ENCODE measurements at regions not wholly inside any gene's neighbourhood (a gene's known extent, or its start where the extent isn't known, plus 50 kb on each side); places are given as distances from the start of the nearest gene placed in this dataset.

DNA sequence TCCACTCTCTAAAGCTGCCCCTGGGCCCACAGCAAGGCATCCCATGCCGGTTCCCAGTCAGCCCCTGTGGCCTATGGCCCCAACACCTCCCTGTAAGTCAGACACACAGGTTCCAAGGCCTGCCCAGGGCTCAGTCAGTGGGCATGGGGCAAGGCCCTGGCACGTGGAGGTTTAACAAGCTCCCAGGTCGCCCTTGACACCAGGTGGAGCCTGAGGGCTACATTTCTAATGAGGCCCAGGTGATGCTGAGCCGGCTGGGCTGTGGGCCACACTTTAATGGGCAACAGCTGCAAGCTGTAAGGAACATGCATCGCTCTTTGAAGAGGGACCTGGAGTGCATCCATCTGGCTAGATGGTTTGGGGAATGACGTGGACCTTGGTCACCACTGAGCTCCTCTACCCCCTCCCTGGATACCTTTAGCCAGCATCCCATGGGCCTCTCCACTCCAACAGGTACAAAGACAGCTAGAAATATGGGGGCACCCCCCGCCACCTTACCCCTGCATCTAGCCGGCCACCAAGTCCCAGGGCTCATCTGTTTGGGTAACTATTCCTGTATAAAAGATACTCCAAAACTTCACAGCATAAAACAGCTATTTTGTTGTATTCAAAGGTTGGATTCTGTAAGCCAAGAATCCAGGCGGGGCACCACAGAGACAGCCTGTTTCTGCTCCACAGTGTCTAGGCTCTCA is 122.5 kb downstream of the OAT start:
- DNase-seq, result peak in 1 of 2 donors; percentile 17
- FAIRE-seq, result no peak
- Histone ChIP-seq H3K36me3 (ENCODE audit: control insufficient read depth in 3 of 3, insufficient read depth in 2 of 3, low read depth in 1 of 3, low read length in 3 of 3) (no peaks in the 10 kb centered on the region), H3K4me3 (ENCODE audit: low read depth in 1 of 3, low read length in 3 of 3) (no peak overlapping the region), H3K4me1 (ENCODE audit: control insufficient read depth in 3 of 3, insufficient read depth in 2 of 3, low read depth in 1 of 3, low read length in 2 of 3) (no peaks in the 10 kb centered on the region), H3K27me3 (ENCODE audit: control insufficient read depth in 3 of 3, insufficient read depth in 3 of 3, low read length in 3 of 3) (no peaks in the 10 kb centered on the region), H3K27ac (ENCODE audit: low read depth in 1 of 3, low read length in 2 of 3) (no peak overlapping the region), H3K9me3 (ENCODE audit: control insufficient read depth in 2 of 2, insufficient read depth in 1 of 2, low read depth in 1 of 2, low read length in 1 of 2) (peaks cover 0 to 14% of the 10 kb centered on the region in 2 donors)
- WGBS, 3 donors, result 46 to 69% (median 49%) methylated on average over 8 to 9 of the region's 9 CpGs

DNA sequence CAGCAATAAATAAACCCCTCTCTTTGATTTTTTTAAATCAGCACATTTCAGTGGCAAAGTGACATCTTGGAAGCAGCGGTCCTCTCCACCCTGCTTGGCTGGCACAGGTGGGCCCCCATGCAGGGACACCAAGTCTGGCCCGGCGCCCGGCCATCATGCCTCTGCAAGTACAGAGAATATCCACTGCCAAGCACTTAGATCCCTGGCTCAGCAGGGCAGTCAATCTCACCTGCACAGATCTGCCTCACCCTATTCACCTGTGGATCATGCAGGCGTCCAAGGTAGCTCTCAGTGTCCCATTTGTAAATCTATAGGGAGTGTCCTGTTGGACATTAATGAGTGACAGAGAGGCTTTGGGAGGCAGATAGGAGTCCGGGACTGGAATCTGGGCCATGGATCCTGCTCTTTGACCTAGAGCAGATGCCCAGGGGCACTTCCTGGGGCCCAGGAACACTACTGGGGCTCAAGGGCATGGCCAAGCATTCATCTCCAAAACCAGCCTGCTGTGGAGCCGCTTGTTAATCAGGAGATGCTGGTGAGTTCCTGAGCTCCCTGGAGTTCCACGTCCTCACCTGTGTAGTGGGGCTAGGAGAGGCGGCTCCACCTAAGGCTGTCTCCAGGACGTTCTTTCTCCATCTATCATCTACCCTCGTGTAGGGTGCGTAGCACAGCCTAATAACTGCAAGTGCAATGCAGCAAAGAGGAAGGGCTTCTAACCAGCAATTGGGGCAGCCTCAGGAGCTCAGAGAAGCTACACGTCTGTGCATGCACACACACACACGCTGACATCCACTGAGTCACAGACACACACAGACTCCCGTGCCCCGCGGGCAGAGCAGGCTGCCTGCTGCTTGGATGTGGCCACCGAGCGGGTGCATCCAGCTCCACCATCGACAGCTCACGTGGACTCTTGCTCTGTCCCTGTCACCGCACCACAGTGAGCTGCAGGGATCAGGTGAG is 123.6 kb downstream of the OAT start:
- WGBS, 3 donors, result 82 to 85% (median 82%) methylated on average over 22 of the region's 22 CpGs
- no peak for FAIRE-seq
- H3K27ac ChIP-seq (ENCODE audit: low read depth in 1 of 3, low read length in 2 of 3), result no peak overlapping the region
- no peaks in the 10 kb centered on the region for H3K27me3 ChIP-seq (ENCODE audit: control insufficient read depth in 3 of 3, insufficient read depth in 3 of 3, low read length in 3 of 3)
- peaks cover 0 to 5% of the 10 kb centered on the region in 2 donors for H3K9me3 ChIP-seq (ENCODE audit: control insufficient read depth in 2 of 2, insufficient read depth in 1 of 2, low read depth in 1 of 2, low read length in 1 of 2)
- no peaks in the 10 kb centered on the region for H3K4me1 ChIP-seq (ENCODE audit: control insufficient read depth in 3 of 3, insufficient read depth in 2 of 3, low read depth in 1 of 3, low read length in 2 of 3)
- no peak for DNase-seq
- no peak overlapping the region for H3K4me3 ChIP-seq (ENCODE audit: low read depth in 1 of 3, low read length in 3 of 3)
- H3K36me3 ChIP-seq (ENCODE audit: control insufficient read depth in 3 of 3, insufficient read depth in 2 of 3, low read depth in 1 of 3, low read length in 3 of 3), result no peaks in the 10 kb centered on the region

DNA sequence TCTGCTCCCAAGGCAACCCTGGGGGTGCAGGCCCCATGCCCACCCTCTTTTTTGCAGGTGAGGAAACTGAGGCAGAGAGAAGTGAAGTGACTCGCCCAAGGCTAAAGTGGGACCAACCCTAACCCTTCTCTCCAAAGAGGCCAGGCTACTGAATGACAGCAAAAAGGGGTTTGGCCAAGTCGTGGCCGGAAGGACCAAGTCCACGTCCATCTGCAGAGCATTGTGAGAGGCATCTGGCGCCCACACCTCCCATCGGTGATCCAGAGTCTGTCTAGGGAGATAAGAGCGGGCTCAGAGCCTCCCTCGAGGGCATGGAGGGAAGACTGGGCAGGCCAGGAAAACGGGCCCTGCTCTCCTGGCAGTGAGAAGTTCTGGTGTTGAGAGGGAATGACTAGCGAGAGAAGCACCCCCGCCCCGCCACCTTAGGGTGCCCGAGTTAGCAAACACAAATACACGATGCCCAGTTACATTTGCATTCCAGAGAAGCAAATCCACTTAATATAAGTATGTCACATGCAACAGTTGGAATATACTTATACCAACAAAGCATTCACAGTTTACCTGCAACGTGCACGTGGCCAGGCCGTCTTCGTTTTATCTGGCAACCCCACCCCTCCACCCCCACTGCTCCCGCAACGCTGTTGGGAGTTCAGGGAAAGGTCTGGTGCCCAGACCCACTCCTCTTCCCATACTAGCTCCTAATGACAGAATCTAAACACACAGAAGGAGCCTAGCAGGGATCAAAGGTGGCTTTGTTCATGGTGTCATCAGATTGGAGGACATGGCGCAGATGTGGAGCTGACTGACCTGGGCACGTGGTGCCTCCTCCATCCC is 124.9 kb downstream of the OAT start:
- Histone ChIP-seq H3K27me3 (ENCODE audit: control insufficient read depth in 3 of 3, insufficient read depth in 3 of 3, low read length in 3 of 3) (no peaks in the 10 kb centered on the region), H3K4me3 (ENCODE audit: low read depth in 1 of 3, low read length in 3 of 3) (no peak overlapping the region), H3K36me3 (ENCODE audit: control insufficient read depth in 3 of 3, insufficient read depth in 2 of 3, low read depth in 1 of 3, low read length in 3 of 3) (no peaks in the 10 kb centered on the region), H3K4me1 (ENCODE audit: control insufficient read depth in 3 of 3, insufficient read depth in 2 of 3, low read depth in 1 of 3, low read length in 2 of 3) (no peaks in the 10 kb centered on the region), H3K9me3 (ENCODE audit: control insufficient read depth in 2 of 2, insufficient read depth in 1 of 2, low read depth in 1 of 2, low read length in 1 of 2) (no peaks in the 10 kb centered on the region), H3K27ac (ENCODE audit: low read depth in 1 of 3, low read length in 2 of 3) (no peak overlapping the region)
- 77 to 85% (median 79%) methylated on average over 22 of the region's 22 CpGs for WGBS, 3 donors
- DNase-seq, result no peak
- FAIRE-seq, result no peak

DNA sequence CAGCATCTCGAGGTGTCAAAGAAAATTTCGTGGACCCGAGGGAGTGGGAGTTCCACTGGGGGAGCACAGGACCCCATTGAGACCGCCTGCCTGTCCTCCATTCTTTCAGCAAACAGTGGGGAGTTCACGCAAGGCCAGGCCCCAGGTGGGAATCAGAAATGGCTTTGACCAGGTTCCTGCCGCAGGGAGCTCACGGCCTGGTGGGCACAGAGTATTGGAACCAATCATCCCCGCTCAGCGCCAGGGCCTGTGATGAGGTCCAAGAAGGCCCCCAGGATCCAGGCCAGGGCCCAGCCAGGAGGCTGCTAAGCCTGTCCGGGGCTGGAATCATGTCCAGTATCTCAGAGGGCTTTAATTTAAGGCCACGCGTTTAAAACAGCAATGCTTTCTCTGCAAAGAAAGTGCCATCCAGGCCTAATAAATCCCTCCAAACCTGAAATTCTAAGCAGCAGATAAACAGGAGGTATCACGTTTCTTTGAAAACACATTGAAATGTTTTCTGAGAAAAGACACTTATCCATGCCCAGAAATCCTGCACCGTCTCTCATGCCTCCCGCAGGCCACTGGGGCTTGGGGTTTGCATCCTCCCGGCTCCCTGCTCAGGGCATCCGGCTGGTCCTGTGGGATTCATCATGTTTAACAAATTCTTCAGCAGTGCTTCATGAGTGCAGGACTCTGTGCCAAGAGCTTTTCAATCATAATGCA is 125.7 kb downstream of the OAT start:
- Histone ChIP-seq H3K27ac (ENCODE audit: low read depth in 1 of 3, low read length in 2 of 3) (no peak overlapping the region), H3K27me3 (ENCODE audit: control insufficient read depth in 3 of 3, insufficient read depth in 3 of 3, low read length in 3 of 3) (no peaks in the 10 kb centered on the region), H3K9me3 (ENCODE audit: control insufficient read depth in 2 of 2, insufficient read depth in 1 of 2, low read depth in 1 of 2, low read length in 1 of 2) (no peaks in the 10 kb centered on the region), H3K4me1 (ENCODE audit: control insufficient read depth in 3 of 3, insufficient read depth in 2 of 3, low read depth in 1 of 3, low read length in 2 of 3) (no peaks in the 10 kb centered on the region), H3K36me3 (ENCODE audit: control insufficient read depth in 3 of 3, insufficient read depth in 2 of 3, low read depth in 1 of 3, low read length in 3 of 3) (no peaks in the 10 kb centered on the region), H3K4me3 (ENCODE audit: low read depth in 1 of 3, low read length in 3 of 3) (no peak overlapping the region)
- WGBS, 3 donors, result 84 to 91% (median 88%) methylated on average over 17 of the region's 17 CpGs
- FAIRE-seq (no peak), DNase-seq (no peak)

DNA sequence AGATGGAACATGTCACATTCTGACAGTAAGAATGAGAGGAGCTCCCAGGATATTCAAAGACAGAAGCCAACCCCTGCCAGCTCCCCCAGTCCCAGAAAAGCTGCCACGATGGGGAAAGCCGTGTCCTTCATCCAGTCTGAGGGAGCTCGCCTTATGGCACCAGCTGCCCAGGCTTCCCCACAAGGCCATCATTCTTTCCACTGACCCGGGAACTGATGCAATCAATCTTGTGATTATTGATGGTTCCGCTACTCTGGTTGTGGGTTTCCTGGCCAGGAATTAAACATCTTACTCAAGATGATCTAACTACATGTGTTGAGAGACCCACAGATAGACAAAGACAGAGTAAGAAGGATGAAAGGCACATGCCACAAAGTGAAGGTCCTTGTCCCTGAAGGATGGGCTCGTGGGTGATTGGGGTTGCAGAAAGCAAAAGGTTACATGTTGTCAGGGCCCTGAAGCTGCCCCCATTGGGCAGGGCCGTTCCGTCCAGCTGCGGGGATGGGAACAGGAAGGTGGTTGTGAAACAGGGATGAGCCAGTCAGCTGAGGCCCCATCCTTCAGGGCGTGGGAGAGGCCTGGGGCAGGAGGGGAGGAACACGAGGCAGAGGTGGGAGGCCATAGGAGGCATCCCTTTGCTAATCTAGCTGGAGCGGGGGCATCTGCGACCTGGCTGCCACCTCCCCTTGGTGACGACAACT is 127.6 kb downstream of the OAT start:
- 70 to 77% (median 76%) methylated on average over 14 of the region's 14 CpGs for WGBS, 3 donors
- no peaks in the 10 kb centered on the region for H3K36me3 ChIP-seq (ENCODE audit: control insufficient read depth in 3 of 3, insufficient read depth in 2 of 3, low read depth in 1 of 3, low read length in 3 of 3)
- H3K27ac ChIP-seq (ENCODE audit: low read depth in 1 of 3, low read length in 2 of 3), result peak overlapping the region in 1 of 3 donors; percentile 57
- no peak overlapping the region for H3K4me3 ChIP-seq (ENCODE audit: low read depth in 1 of 3, low read length in 3 of 3)
- H3K9me3 ChIP-seq (ENCODE audit: control insufficient read depth in 2 of 2, insufficient read depth in 1 of 2, low read depth in 1 of 2, low read length in 1 of 2), result no peaks in the 10 kb centered on the region
- FAIRE-seq (no peak), DNase-seq (no peak)
- no peaks in the 10 kb centered on the region for H3K27me3 ChIP-seq (ENCODE audit: control insufficient read depth in 3 of 3, insufficient read depth in 3 of 3, low read length in 3 of 3)
- H3K4me1 ChIP-seq (ENCODE audit: control insufficient read depth in 3 of 3, insufficient read depth in 2 of 3, low read depth in 1 of 3, low read length in 2 of 3), result no peaks in the 10 kb centered on the region

- no peaks in the 10 kb centered on the region for H3K9me3 ChIP-seq (ENCODE audit: control insufficient read depth in 2 of 2, insufficient read depth in 1 of 2, low read depth in 1 of 2, low read length in 1 of 2)
- H3K4me3 ChIP-seq (ENCODE audit: low read depth in 1 of 3, low read length in 3 of 3), result no peak overlapping the region
- H3K27me3 ChIP-seq (ENCODE audit: control insufficient read depth in 3 of 3, insufficient read depth in 3 of 3, low read length in 3 of 3), result no peaks in the 10 kb centered on the region
- 56 to 67% (median 62%) methylated on average over 18 of the region's 18 CpGs for WGBS, 3 donors
- FAIRE-seq (no peak), DNase-seq (no peak)
- no peaks in the 10 kb centered on the region for H3K36me3 ChIP-seq (ENCODE audit: control insufficient read depth in 3 of 3, insufficient read depth in 2 of 3, low read depth in 1 of 3, low read length in 3 of 3)
- H3K4me1 ChIP-seq (ENCODE audit: control insufficient read depth in 3 of 3, insufficient read depth in 2 of 3, low read depth in 1 of 3, low read length in 2 of 3), result no peaks in the 10 kb centered on the region
- no peak overlapping the region for H3K27ac ChIP-seq (ENCODE audit: low read depth in 1 of 3, low read length in 2 of 3)
Measured at GRCh38 chr10:124289851-124290795, 128.6 kb downstream of the OAT start.

All from small intestine (tissue), 7 donors.